GM21515 (cell line): ENCODE measurements at regions not wholly inside any gene's neighbourhood (a gene's known extent, or its start where the extent isn't known, plus 50 kb on each side); places are given as distances from the start of the nearest gene placed in this dataset.

Experiments used
- ATAC-seq: cut with Tn5 transposase; IDR thresholded peaks from one replicate; pipeline ENCODE4 v1.9.1; 2021; ENCODE audit not compliant: unreplicated experiment

DNA sequence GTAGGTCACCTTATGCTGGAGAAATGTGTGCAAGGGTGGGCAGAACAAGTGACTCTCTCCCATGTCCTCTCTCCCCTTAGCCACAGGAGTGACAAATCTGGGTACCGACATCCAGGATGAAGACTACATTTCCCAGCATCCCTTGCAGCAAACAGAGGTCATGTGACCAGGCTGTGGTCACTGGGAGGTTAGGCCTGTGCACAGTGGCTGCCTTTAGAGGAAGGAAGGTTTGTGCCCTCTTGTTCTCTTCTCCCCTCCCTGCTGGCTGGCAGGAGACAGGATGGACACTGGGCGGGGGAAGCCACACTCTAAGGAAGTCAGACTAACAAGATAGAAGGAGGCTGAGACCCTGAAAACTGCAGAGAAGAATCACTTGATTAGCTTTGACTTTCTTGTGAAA is 360.2 kb downstream of the PREX1 start:
- ATAC-seq: no peak

DNA sequence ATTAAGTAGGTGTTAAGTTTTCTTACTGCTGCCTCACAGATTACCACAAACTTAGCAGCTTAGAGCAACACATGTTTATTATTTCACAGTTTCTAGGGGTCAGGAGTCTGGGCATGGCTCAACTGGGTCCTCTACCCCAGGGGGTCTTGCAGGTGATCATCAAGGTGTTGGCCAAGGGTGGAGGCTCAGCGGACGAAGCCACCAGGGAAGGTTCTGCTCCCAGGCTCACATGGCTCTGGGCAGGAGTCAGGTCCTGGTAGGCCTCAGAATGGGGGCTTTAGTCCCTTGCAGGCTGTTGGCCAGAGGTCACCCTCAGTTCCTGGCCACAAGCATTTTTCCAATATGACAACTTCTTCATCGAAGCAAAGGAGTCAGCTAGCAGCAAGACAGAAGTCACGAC is 362.5 kb downstream of the PREX1 start:
- ATAC-seq: no peak

GRCh38 chr20:48463916-48464315 is 363.9 kb downstream of the PREX1 start:
- ATAC-seq: no peak

GRCh38 chr20:48463096-48463720 is 364.6 kb downstream of the PREX1 start:
- ATAC-seq: no peak

- no peak for ATAC-seq
These were observed 366.1 kb downstream of the PREX1 start for GRCh38 chr20:48461735-48462119.

- ATAC-seq: no peak
These were observed 366.6 kb downstream of the PREX1 start for GRCh38 chr20:48461091-48461734.

DNA sequence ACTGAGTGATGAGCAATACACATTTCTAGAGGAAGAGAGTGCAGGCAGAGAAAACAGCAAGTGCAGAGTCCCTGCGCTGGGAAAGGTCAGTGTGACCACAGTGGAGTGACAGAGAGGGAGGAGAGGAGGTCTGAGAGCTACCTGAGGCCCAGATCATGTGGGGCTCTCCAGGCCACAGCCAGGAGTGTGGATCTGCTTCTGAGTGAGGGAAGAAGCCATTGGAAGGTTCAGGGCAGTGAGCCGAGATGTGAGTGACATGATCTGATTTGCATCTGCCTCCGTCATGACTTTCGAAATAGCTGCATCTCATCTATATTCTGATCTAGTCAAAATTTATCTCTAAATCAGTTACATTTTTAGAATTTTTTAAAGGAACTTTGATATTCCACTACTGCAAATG is 367.1 kb downstream of the PREX1 start:
- ATAC-seq: no peak

GRCh38 chr20:48459722-48460395 is 367.9 kb downstream of the PREX1 start:
- ATAC-seq: no peak

DNA sequence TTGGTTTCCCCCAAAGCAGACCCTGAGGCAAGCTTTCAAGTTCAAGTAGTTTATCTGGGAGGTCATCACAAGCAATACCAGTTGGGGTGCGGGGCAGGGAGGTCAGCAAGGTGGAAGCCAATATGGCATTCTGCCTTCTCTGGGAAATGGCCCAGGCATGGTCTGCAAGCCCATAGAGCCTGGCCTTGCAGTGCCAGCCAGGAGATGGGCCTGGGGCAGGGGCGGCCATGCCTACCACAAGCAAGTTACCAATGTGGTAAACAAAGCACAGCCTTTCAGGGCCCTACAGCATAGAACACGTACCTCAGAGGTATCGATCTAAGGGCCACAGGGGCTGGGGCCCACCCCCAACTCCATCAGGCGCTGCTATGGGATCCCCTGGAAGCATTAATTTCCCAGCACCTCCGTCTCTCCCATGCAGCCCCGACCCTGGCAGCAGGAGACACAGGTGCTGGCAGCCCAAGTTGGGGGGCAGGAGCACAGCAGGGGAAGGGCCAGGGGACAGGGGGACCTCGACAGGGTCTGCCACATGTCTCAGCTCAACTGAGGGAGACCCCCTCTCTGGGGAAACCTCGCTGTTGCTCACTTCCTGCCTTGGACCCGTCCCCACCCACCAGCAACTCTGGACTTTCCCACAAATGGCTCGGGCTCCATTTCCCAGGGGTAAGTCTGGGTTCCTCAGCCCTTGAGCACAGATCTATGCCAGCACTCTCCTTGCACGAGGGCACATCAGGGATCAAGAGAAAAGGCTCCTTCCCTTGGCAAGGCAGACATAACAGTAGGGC is 369.0 kb downstream of the PREX1 start:
- no peak for ATAC-seq

DNA sequence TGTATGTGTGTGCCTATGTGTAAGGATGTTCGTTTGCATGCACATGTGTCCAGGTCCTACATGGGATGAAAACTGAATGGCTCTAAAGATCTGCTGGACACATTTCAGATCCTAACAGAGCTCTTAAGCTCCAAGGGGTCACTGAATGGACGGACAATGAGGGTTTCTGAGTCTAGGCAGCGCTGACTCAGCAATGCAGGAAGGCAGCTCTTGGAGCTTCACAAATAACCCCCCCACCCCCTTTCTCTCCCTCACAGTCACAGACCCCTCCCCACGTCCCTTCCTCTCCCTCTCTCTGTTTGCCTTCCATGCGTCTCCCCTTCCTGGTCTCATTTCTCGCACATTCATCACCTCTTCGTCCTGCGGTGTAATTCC is 369.8 kb downstream of the PREX1 start:
- no peak for ATAC-seq

- no peak for ATAC-seq
These were observed 370.4 kb downstream of the PREX1 start for GRCh38 chr20:48457193-48458002.

- no peak for ATAC-seq
These were observed 371.2 kb downstream of the PREX1 start for GRCh38 chr20:48456366-48457192.

GRCh38 chr20:48455651-48456365 is 372.0 kb downstream of the PREX1 start:
- ATAC-seq: no peak

GRCh38 chr20:48454671-48455490 is 372.9 kb downstream of the PREX1 start:
- no peak for ATAC-seq

DNA sequence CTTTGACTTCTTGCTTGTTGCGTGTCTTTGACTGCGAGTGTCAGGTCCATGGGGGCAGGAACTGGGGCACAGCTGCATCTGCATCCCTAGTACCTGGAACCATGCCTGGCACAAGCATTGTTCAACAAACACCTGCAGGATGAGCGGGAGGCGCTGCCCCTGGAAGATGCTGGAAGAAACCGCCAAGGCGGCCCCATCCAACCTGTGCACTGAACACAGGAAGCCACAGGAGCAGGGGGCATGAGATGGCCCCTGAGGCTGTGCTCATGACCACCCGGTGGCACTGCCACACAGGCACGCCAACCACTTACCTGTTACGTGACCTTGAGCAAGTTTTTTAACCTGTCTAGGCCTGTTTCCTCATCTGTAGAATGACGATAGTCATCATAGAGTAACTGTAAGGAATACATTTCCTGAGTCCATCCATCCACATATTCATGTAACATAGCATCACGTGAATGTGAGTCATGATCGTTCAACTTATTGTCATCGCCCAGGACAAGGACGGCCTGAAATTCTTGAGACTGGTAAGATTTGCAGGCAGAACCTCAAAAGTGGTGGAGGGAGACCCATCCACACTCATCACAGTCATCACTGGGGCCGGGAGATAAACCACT is 374.2 kb downstream of the PREX1 start:
- ATAC-seq: no peak

DNA sequence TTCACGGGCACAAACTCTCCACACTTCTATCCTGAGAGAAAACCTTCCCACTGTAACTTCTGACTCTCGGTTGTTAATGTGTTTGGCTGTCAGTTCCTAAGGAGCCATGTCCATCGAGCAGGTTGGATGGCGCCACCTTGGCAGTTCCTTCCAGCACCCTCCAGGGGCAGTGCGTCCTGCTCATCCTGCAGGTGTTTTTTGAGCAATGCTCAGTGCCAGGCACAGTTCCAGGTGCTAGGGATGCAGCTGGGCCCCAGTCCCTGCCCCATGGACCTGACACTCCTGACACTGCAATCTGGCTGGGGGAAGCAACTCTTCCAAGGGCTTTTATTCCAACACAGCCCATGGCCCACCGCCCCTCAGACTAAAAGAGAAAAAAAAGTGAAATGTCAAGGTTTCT is 376.4 kb downstream of the PREX1 start:
- ATAC-seq: no peak

DNA sequence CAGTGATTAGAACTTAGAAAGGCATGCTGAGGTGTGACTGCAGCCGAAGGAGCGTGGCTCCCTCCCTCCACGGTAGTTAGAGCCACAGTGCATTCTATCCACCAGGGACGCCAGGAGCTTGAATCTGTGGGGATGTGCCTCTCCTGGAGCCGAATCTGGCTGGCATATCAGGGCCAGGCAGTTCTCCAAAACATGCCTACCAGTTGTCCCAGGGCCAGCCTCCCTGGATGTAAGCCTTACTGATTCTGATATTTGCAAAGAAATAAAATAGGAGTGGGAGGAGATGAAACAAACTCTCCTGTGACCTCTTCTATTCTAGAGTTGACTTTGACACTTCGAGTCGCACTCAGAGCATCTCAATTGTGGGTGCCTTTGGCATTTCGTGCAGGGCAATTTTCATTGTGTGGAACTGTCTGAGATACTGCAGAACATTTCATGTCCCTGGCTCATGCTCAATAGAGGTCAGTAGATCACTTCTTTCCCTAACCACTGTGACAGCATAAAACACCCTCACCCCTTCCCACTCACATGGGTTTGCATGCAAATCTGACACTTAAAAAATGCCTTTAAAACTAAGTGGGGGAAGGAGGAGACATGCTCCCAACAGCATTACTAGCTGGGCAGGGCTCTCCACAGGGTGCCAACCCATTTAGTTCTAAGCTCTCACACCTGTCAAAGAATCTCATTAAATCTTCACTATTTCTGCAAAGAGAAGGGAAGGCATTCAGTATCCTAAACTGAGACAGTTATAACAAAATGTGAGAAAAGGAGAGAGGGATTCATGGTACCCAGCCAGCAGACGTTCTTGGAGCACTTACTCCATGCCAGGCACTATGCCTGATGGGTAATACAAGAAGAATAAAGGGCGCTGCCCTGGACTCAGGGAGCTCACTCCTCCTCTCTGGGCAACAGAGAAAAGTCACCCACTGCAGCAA is 378.9 kb downstream of the PREX1 start:
- ATAC-seq: no peak
